AG04449 (cell line): ENCODE measurements at regions not wholly inside any gene's neighbourhood (a gene's known extent, or its start where the extent isn't known, plus 50 kb on each side); places are given as distances from the start of the nearest gene placed in this dataset.

Experiments
- CTCF ChIA-PET: fragments of 350-600 bp; formaldehyde crosslinking; extraction: SDS; loops from one replicate; lab custom pipeline; 2021; ENCODE audit warnings: antibody characterized with exemption; lab: Yijun Ruan, JAX
- POLR2A ChIA-PET: fragments of 400-600, 350-600 bp; formaldehyde crosslinking; extraction: SDS; loops from one replicate; lab custom pipeline; 2020; ENCODE audit warnings: antibody characterized with exemption, inconsistent platforms; lab: Yijun Ruan, JAX
- DNase-seq: peaks from one replicate; pipeline ENCODE4 v3.0.0-alpha.2; 2010; ENCODE audit warnings: low read depth, low spot score
- H3K4me3 ChIP-seq: 2 replicates; pipeline ENCODE4 v1.5.1; 2011; ENCODE audit warnings: low read depth, mild to moderate bottlenecking, control low read depth, low read length
- CTCF ChIP-seq: IDR thresholded peaks from one replicate; pipeline ENCODE4 v1.5.1; 2011; ENCODE audit warnings: mild to moderate bottlenecking, moderate library complexity, low read length, control low read depth, inconsistent platforms; ENCODE audit not compliant: insufficient read depth; ENCODE audit errors: missing control alignments

- H3K4me3 ChIP-seq: no peak overlapping the region
- POLR2A ChIA-PET: no interaction called here
- DNase-seq: no peak
- CTCF ChIA-PET: no interaction called here
- TF ChIP-seq CTCF: no peak
Observed at GRCh38 chr5:174283211-174284005, 237.9 kb downstream of the NSG2 start.

DNA sequence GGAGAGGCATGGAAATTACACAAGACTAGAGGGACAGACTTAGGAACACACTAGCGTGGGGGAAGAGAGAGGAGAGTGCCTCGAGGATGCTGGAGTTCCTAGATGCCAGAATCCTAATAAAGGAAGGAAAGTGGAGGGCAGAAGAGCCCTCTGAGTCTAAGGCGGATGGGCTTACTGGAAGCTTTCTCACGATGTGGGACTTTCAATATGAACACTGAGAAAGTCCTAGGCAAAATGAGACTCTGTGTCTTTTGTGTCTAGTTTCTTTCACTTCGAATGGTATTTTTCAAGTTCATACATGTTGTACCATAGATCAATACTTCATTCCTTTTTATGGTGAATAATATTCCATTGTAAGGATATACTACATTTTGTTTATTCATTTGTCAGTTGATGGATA lies 239.4 kb downstream of the NSG2 start:
- ChIA-PET CTCF (no interaction called here), POLR2A (no interaction called here)
- no peak overlapping the region for H3K4me3 ChIP-seq
- no peak for TF ChIP-seq CTCF
- no peak for DNase-seq

DNA sequence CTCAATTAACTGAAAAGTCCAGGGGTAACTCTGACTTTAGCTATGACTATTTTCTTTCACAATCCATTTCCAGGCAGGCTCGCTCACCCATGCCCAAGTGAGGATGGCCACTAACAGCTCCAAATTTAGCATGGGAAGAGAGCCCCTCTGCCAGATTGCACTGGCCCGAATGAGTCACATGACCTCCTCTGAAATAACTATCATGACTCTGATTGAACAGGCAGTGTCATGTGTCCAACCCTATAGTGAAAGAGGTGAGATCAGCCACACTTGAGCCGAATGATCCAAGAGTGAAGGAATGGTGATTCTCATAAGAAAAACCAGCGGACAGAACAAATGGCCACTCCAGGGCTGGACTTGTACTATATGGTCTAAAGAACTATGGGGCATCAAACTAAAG lies 242.3 kb downstream of the NSG2 start:
- ChIA-PET CTCF (interaction anchor here (1.1 to 1.4 kb wide), 2 partner anchors 11 to 242 kb away, joined by 3 to 4 read pairs; partner anchors contain the start of gene NSG2), POLR2A (no interaction called here)
- no peak for DNase-seq
- H3K4me3 ChIP-seq: no peak overlapping the region
- no peak for TF ChIP-seq CTCF

- ChIA-PET CTCF (interaction anchor here (1.1 to 1.4 kb wide), 2 partner anchors 10 to 243 kb away, joined by 3 to 4 read pairs; partner anchors contain the start of gene NSG2), POLR2A (no interaction called here)
- DNase-seq: no peak
- no peak for TF ChIP-seq CTCF
- H3K4me3 ChIP-seq: no peak overlapping the region
Observed at GRCh38 chr5:174288439-174288838, 242.9 kb downstream of the NSG2 start.

DNA sequence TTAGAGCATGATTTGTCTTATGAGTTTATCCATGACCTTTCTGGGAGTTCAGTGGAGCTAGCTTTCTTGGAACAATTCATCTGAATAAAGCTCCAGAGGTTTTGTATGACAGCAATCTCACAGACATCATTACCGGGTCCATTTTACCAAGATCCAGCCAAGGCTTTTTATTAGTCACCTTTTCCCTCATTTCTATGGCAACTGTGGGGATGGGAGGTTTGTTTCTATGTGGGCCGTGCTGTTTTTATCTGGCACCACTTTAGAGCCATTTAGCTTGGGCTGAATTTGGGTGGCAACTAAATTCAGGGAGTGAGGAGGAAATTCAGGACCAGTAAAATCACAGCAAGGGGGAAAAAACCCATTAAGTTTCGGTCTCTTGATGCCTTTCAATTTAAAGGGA lies 245.7 kb downstream of the NSG2 start:
- no peak for TF ChIP-seq CTCF
- ChIA-PET CTCF (interaction anchor here (1.1 to 1.7 kb wide), 3 partner anchors 21 to 26 kb away, joined by 3 to 5 read pairs (median 3); no protein-coding TSS in a partner anchor), POLR2A (no interaction called here)
- no peak overlapping the region for H3K4me3 ChIP-seq
- no peak for DNase-seq

- ChIA-PET CTCF (no interaction called here), POLR2A (no interaction called here)
- TF ChIP-seq CTCF: no peak
- H3K4me3 ChIP-seq: no peak overlapping the region
- DNase-seq: no peak
Observed at GRCh38 chr5:174292348-174292747, 246.8 kb downstream of the NSG2 start.
